CMK (cell line): ENCODE measurements at regions not wholly inside any gene's neighbourhood (a gene's known extent, or its start where the extent isn't known, plus 50 kb on each side); places are given as distances from the start of the nearest gene placed in this dataset.

Source experiments
- DNase-seq: peaks from one replicate; pipeline ENCODE4 v3.0.0-alpha.2; 2010; ENCODE audit warnings: low read depth

DNA sequence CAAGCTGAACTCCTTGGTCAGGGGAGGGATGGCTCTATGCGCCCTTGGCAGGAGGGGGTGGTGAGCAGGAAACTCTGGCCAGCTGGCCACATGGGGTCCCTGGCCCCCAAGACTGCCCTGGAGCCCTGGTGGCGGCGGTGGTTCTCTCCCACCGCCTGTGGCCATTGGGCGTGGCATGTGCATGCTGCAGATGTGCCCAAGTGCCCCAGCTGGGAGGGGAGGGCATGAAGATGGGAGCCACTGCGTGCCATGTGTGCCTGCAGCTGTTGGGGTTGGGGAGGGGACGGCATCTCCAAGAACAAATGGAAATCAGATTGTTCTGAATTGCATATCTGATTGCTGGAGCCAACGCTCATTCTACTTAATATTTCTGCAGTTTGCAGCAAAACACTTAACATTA, 115.7 kb upstream of the IGF1 start:
- no peak for DNase-seq

DNA sequence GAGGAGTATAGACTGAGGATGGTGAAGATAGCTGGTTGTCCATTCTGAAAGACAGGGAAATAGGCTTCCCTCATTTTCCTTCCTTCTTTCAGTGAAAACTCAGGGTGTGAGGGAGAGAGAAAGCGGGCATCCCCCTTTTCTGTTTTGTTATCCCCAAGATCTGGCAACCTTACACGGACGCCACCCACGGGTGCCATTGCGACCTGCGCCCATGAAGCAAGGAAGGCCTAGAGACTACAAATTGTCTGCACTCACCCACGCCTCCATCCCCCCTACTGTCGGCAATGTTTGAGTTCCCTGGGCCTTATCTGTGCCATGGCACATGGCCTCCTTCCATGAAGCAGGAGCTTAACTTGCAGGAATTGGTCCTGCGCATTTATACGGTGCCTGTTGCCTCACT, 115.0 kb upstream of the IGF1 start:
- no peak for DNase-seq

DNA sequence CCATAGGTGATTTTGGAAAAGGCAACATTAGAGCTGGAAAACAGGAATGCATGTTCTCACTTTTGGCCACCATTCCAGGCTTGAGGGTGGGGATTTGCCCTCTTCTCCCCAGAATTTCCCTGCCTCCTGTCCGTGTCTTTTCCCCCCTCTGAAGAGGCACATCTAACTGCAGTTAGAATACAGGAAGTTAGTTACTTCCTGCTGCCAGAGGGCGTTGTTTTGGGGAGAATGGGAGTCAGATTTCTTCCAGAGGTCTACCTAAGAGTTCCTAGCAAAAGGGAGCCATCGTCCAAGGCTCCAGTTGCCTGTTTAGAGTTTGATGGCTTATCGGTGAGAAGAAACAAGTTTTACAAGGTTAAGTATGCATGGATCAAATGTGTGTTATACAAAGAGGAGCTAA, 112.8 kb upstream of the IGF1 start:
- DNase-seq = no peak

DNA sequence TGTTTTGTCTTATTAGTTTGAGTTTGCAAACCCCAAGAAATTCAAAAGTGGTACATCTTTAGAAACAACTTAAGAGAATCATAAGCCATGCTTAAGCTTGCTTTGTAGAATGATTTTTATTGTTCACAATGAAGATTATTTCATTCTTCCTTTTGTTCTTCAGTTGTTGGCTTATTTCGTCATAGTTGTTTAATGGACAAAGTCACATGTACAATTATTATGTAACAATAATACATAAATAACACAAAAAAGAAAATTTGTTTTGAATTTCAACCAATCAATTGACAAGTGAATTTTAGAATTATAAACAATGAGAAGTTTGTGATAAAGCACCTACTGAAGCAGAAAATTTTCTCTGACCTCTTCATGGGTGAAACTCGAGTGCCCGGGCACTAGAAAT, 111.8 kb upstream of the IGF1 start:
- no peak for DNase-seq

DNA sequence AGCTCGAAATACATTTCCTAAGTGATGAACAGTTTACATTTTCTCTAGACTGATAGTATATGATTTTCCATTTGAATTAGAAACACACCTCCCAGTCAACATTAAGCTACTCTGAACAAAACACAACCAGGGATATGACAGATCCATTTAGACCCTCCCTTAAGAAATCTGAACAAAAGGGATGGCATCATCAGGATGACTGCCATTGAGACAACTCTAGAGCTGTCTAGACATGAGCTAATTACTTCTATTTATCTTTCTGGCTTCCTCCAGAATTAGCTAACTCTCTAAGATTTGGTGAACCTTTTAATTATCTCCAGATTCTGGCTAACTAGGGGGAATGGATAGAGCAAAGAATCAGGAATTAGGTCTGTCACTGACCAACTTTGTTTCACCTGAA, 92.9 kb upstream of the IGF1 start:
- DNase-seq = no peak

DNA sequence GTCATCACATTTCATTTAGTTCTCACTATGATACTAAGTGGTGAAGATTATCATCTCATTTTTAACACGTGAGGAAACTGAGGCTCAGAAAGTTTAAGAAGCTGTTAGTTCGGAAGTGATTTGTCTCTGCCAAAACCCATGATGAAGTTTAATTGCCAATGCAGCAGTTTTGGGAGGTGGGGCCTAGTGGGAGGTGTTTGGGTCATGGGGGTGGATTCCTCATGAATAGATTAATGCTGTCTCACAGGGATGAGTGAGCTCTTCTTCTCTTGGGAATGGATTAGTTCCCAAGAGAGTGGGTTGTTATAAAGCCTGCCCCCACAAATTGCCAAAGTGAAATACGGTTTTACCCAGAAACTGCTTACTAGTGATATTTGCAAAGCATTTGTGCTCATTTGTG, 91.5 kb upstream of the IGF1 start:
- no peak for DNase-seq

DNA sequence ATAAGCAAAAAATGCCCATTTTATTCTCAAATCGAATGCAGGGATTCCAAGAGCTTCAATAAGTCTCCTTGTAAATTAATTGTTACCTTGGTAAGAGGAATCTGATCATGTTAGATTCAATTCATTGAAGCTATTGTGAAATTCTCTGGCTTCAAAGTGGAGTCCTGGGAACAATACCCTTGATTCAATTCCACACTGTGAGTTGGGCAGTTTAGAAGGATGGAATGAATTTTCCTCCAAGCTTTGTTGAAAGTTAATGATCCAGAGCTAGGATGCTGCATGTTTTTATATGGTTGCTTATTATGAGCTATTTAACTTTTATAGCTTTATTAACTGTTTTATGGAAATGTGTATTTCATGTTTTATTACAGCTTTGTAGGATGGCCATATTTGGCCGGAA, 89.9 kb upstream of the IGF1 start:
- no peak for DNase-seq

DNA sequence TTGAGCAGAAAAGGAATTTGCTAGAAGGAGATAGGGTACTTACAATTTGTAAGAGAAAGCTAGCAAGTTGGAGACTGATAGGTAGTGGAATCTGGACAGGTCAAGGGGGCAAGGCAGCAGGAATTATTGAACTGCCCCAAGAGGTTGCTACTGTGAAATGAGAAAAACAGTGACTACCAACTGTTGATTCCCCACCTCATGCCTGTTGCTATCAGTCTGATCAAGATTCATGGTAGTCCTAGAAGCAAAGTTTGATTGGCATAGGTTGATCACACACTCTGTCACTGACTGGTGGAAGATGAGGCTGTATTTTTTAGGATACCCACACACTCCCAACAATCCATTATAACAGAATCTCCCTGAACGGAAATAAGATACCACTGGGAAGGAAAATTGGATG, 89.4 kb upstream of the IGF1 start:
- DNase-seq = no peak

DNA sequence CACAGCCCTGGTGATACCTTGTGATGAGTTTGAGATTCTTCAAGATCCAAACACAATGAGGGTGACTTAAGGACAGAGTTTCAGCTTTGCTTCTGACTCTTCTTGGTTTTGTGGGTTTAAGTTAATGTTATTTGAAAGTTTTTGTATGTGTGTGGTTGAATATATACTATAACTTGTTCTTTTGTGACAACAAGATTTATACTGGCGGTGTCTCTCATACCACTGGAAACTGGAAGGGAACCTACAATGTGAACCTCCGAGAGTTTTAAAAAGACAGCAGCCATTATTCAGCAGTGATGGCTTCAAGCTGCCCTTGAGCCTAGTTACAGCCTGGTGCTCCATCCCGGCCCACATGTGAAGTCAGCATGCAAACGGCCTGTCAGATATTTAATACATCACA, 87.9 kb upstream of the IGF1 start:
- no peak for DNase-seq

DNA sequence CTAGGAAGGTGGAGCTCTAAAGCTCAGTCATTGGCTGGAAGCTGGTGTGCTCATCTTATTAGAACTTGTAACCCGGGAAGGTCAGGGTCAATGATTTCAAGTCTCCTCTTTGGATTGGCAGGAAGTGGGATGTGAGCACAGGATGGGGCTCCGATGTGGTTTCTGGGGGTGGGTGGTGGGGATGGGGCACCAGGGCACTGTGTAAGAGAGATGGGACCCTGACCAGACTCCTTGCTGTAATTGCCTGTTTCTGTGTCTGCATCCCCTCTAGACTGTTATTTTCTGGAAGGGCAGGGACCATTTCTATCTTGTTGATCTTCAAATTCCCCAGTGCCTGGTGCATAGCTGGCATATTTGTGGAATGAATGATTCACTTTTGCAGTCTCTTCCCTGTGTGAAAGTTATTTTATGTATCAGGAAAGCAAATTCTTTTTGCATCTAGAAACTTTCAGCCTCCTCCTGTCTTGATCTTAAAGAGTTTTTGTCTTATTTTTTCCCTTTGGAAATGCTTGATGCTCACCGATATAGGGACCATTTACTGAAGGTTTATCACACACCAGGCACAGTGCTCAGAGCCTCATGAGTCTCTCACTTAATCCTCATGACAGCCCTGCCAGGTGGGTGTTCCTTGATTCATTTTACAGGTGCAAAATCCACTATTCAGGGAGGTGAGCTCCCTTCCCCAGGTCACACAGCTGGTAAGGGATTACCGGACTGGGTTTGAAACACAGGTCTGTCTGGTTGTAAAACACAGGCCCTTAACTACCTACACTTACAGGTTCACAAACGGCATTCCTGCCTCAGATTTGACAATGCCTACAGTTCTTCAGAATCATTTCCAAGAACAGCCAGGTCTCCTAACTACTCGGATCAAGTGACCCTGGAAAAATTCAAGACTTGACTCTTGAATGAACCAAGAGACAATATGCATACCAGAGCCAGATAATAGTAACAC, 86.9 kb upstream of the IGF1 start:
- DNase-seq = no peak

DNA sequence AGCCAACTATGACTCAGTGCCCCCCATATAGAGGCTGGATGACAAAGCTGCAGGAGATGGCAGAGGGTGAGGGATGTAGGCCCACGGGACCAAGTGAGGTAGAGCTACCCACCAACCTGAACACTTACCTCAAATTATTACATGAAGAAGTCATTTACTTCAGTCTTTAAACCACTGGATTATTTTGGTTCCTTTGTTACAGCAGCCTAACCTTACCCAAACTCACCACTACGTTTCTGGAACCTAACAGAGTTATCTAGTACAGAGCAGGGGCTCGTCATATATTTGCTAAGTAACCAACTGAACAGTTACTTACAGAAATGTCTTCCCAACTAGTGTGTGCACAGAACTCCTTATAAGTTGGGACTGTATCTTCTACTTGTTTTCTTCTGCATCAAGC, 85.2 kb upstream of the IGF1 start:
- DNase-seq = no peak

DNA sequence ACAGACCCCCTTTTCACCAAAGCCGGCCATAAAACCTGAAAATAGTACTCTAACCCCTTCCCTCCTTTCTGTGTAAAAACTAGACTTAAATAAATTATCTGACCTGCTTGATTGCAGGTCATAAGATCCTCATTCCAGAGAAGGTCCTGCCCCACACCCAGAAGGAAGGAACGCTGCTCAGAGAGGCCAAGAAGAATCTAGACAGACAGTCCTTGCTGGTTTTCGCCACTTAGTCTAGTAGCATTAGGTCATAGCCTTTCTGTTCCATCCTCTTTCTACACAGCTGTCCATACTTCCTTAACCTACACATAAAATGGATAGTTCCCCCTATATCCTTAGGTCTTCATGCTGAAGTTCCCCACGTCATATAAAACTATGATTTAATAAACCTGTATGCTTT, 83.7 kb upstream of the IGF1 start:
- no peak for DNase-seq

DNA sequence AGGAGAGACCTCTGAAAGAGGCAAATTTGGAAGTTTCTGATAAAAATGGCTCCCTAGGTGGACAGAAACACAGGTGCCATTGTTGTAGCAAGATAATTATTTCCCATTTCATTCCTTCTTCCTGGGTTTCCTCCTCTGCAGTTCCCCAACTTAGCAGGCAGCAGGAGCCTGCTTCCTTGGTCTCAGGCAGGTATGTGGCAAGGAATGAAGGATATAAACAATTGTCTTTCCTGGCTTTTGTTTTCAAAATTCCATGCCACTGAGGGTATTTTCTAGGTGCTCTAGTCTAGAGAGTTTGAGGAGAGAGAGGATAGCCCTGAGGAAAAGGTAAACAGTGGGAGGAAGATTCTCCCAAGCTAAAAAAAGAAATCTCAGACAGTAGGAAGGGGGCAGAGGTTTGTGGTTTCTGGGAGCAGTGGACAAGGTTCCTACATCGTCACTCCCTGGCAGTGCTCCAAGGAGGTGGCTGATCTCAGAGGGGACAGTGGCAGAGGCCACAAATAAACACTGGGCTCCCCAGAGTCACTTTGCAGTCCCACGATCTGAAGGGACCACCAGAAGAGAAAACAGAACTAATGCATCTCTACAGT, 82.6 kb upstream of the IGF1 start:
- no peak for DNase-seq

DNA sequence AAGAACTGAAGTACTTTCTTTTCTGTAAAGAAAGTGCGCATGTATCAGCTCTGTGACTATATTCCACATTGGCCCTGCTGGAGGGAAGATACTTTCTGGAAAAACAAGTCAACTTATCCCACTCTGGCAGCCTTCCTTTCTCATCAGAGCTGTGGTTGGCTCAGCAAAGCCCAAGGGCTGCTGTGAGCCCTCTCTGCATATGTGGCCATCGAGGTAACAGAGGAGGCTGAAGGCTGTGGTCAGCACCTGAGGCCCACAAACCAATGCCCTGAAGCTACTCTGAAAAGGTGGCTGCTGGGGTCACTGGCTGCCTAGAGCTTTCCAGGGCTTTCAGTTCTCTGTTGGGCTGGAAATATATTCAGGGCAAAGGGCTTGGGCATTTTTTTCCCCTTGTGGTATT, 70.8 kb upstream of the IGF1 start:
- DNase-seq = no peak

DNA sequence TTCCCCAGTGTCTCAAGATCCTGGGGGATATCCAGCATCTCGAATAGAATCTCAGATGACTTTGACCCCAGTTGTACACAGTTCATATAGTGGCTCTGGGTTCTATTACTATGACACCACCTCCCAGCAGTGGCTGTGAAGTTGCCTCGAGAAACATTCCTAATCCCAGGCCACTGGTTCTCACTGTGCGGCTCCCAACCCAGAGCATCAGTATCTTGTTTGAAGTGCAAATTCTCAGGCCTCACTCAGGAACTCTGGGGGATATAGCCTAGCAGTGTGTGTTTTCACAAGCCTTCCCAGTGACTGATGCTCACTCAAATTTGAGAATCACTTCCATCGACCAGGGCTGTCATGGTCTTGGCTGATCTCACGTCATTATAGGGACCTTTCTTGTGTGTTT, 69.3 kb upstream of the IGF1 start:
- DNase-seq = no peak

DNA sequence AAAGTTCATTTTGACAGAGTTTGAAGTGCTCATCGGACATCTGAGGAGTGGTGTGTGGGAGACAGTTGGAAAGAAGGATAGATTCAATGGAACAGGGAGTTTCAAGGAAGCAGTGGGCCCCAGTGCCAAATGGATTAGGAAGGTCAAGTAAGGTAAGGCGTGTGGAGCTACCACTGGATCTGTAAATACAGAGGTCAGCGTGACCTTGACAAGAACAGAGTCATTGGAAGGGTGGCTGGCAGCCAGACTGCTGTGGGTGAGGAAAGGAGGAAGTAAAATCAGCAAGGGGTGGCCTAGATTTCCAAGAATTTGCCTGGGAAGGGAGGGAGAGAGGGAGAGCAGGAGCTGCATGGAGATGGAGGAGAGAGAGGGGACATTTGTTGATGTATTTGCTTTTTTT, 68.2 kb upstream of the IGF1 start:
- DNase-seq = no peak

DNA sequence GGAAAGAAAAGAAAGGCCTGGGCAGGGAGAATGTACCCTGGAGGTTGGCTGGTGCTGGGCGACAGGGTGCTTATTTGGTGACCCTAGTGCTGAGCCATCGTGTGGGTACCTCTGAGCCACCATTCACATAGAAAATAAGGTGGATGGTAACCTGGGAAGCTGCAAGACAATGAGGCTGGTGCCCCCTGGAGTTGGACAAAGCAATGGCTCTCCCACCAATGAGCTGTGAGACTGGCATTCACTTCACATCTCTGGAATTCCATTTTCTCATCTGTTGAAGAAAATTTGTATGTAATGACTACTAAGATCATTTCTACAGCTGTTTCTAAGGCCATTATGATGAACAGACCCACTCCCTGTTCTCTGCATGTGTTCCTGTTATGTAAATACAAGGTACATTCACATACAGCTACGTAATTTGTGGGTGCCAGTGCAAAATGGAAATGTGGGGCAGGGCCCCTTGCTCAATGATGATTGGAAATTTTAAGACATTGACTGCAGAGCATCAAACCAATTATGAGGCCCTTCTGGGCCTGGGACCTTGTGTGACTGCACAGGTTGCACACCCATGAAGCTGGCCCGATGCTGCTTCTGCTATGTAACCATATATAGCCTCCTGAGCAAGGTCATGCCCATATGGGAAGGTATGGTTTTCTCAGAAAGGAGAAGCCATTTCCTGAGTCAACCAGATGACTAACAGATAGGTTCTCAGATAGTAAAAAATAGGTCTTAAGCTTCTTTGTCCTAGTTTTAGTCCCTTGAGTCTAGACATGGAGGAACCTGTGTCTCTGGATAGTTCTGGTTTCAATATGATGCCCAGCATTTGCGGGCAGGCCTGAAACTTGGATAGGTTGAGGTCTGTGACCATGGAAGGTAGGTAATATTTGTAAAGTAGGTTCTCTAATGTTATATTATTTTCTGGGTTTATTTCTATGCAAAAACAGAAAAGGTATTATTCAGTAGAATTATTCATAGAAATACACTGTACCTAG, 63.4 kb upstream of the IGF1 start:
- DNase-seq = no peak

DNA sequence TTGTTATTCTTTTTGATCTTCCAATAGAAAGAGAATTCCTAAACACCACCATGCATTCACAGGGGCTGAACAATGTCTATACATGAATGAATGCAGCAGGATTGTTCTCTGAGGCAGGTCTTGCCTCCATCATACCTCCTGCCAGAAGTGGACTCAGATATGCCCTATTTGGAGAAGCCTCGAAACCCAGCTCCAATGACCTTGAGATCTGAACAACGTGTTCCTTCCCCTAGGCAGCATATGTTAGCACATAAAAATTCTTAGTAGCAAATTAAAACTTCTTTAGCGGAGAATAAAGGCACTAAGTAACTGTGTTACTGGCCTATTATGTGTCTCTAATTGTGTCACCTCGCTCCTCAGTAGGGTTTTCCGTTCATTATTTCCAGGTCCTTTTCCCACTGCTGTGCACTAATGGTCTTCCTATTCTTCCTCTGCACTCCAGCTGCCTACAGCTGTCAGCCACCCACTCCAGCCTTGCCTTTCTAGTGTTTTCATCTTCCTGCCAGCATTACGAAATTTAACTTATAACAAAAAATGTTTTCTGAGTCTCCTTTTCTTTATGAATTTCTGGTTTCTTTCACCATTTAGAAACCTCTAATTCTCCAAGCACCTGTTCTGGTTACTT, 62.6 kb upstream of the IGF1 start:
- no peak for DNase-seq

DNA sequence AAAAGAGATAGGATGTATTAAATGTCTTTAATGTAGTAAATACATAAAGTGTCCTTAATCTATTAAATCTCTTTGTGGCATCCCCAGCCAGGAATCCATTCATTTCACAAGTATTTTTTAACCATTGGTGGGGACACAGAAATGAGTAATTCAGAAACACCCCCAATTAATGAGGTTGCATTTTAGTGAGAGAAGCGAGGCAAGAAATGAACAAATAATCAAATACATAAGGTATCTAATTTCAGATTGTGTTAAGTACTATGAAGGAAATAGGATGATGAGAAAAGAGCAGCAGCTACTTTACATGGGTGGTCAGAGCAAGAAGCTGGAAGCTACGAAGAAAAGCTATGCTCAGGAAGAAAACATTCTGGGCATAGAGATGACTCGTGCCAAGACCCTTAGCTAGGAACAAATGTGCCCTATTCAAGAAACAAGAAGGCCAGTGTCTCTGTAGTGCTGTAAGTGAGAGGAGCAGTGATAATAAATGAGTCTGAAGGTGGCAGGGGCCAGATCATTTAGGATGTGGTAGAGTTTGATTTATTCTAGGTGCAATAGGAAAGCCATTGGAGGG, 60.5 kb upstream of the IGF1 start:
- no peak for DNase-seq

DNA sequence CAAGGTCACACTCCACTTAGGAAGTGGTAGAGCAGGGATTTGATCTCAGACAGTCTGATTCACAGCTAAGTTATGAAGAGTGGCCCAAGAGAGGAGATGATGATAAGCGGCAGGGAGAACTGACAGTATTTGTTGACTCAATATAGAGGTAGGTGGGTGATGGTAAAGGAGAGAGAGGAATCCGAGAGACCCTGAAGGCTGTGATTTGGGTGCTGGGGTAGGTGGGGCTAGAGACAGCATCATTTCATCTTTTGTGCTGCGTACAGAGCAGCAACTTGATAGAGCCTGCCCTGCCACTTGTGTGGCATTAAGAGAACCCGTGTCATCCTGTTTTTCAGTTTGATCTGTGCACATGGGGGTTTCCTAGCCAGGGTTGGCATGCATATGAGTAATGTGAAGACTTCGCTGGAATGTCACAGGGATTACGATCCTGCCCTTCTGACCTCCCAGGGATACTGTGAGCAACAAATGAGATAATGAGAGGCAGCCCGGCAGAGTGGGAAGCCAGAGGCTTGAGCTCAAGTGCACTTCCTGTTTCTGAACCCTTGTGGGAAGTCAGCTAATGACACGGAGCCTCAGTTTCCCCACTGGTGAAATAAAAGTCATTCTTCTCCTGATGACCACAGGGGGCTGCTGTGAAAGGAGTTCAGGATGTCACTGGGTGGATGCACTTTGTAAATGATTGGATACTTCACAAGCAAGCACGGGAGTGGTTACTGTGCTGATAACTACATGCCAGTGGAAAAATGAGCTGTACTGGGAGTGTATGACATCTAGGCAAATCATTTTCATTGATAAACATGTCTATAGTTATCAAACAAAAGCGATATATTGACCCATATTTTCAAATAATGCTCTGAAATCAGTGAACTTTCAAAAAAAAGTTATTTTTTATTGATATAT, 59.5 kb upstream of the IGF1 start:
- no peak for DNase-seq

DNA sequence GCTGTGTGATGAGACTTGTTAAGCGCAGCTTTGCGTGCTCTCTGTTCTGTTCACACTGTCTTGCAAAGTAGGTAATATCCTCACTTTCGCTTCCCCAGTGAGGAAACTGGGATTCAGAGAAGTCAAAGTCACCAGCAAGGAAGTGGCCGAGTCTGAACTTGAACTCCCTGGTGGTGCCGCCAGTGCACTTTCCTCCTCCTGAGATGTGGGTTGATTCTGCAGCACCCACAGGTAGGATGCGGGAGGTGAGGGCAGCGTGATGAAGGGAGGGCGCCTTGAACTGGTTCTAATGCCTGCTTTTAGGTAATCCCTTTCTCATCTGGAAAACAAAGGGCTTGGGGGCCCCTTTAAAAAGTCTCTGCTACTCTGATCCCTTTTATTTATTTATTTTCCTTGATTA, 54.9 kb upstream of the IGF1 start:
- DNase-seq = no peak
